ENCODE measurements at regions not wholly inside any gene's neighbourhood (a gene's known extent, or its start where the extent isn't known, plus 50 kb on each side); places are given as distances from the start of the nearest gene placed in this dataset.

DNA sequence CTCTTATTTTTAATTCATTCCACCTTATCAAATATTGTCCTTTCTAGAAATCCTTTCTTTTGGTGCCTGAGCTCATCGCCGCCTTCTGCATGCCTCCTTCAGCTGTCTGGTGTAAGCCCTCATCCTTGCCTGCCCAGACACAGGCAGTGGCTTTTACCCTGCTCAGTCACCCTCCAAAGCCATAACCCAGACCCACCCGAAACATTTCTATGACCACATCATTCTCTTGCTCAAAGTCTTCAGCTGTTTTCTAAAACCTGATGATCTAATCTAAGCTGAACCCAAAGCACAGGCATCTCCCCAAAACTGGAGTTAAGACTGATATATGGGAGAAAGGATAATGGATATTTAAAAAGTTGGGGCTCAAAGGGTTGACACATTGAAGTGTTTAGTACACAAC lies 753.7 kb upstream of the SGCG start:
- TF ChIP-seq, protein P1, sequence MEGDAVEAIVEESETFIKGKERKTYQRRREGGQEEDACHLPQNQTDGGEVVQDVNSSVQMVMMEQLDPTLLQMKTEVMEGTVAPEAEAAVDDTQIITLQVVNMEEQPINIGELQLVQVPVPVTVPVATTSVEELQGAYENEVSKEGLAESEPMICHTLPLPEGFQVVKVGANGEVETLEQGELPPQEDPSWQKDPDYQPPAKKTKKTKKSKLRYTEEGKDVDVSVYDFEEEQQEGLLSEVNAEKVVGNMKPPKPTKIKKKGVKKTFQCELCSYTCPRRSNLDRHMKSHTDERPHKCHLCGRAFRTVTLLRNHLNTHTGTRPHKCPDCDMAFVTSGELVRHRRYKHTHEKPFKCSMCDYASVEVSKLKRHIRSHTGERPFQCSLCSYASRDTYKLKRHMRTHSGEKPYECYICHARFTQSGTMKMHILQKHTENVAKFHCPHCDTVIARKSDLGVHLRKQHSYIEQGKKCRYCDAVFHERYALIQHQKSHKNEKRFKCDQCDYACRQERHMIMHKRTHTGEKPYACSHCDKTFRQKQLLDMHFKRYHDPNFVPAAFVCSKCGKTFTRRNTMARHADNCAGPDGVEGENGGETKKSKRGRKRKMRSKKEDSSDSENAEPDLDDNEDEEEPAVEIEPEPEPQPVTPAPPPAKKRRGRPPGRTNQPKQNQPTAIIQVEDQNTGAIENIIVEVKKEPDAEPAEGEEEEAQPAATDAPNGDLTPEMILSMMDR (IDR thresholded peaks at IDR 0.05), result no peak
- no peak for TF ChIP-seq EZH2 (IDR thresholded peaks at IDR 0.05; ENCODE audit: borderline replicate concordance, insufficient read depth, low read depth, low read length, poor library complexity, severe bottlenecking)

Data from B cell (primary cell).